Neural cell (in vitro differentiated cells): ENCODE measurements at regions not wholly inside any gene's neighbourhood (a gene's known extent, or its start where the extent isn't known, plus 50 kb on each side); places are given as distances from the start of the nearest gene placed in this dataset.

Experiments
- CTCF ChIP-seq: fragments of 450-650 bp; IDR thresholded peaks from 2 replicates; pipeline ENCODE4 v1.5.1; 2014; ENCODE audit warnings: antibody characterized with exemption, mild to moderate bottlenecking, moderate library complexity; ENCODE audit not compliant: poor library complexity, severe bottlenecking
- EP300 ChIP-seq: fragments of 450-650 bp; conservative IDR thresholded peaks from 2 replicates; pipeline ENCODE4 v1.6.1; 2014; ENCODE audit warnings: antibody characterized with exemption, mild to moderate bottlenecking, moderate library complexity; ENCODE audit not compliant: poor library complexity, severe bottlenecking
- EZH2 ChIP-seq: fragments of 200-600, 300-800 bp; shearing (Covaris generic), sonication (generic); IDR thresholded peaks from 2 replicates; pipeline ENCODE4 v1.6.1; 2014; ENCODE audit warnings: antibody characterized with exemption, low read length, borderline replicate concordance, mild to moderate bottlenecking; ENCODE audit not compliant: insufficient read depth, poor library complexity, severe bottlenecking
- RAD21 ChIP-seq: fragments of 450-650 bp; conservative IDR thresholded peaks from 2 replicates; pipeline ENCODE4 v1.6.1; 2014; ENCODE audit warnings: antibody characterized with exemption, mild to moderate bottlenecking, moderate library complexity

- TF ChIP-seq CTCF = no peak
- TF ChIP-seq RAD21 = no peak
- TF ChIP-seq EZH2 = no peak
- no peak for TF ChIP-seq EP300
These were observed 518.2 kb upstream of the LRATD1 start for GRCh38 chr2:14114275-14114674.
